Mucosa of stomach (tissue), 1 donor: ENCODE measurements at regions not wholly inside any gene's neighbourhood (a gene's known extent, or its start where the extent isn't known, plus 50 kb on each side); places are given as distances from the start of the nearest gene placed in this dataset.

Experiments used
- H3K27me3 ChIP-seq: one replicate; pipeline ENCODE4 v1.7.0; 2013; ENCODE audit warnings: mild to moderate bottlenecking, low read length; ENCODE audit not compliant: control insufficient read depth, insufficient read depth
- H3K36me3 ChIP-seq: one replicate; pipeline ENCODE4 v1.7.0; 2013; ENCODE audit warnings: low read length; ENCODE audit not compliant: control insufficient read depth, insufficient read depth
- H3K4me1 ChIP-seq: one replicate; pipeline ENCODE4 v1.7.0; 2013; ENCODE audit warnings: mild to moderate bottlenecking, low read length; ENCODE audit not compliant: control insufficient read depth, insufficient read depth
- H3K4me3 ChIP-seq: one replicate; pipeline ENCODE4 v1.7.0; 2013; ENCODE audit warnings: low read length
- H3K9ac ChIP-seq: one replicate; pipeline ENCODE4 v1.7.0; 2013; ENCODE audit warnings: mild to moderate bottlenecking, low read length, moderate library complexity
- H3K9me3 ChIP-seq: one replicate; pipeline ENCODE4 v1.7.0; 2013; ENCODE audit warnings: mild to moderate bottlenecking, low read length, moderate library complexity; ENCODE audit not compliant: control insufficient read depth
- donor health status: Pancreatic carcinoma.

GRCh38 chr1:229037806-229038405, 233.0 kb upstream of the RAB4A start:
- Histone ChIP-seq H3K9ac (no peak overlapping the region), H3K4me3 (no peak overlapping the region), H3K9me3 (no peaks in the 10 kb centered on the region), H3K36me3 (no peaks in the 10 kb centered on the region), H3K4me1 (peaks cover 3% of the 10 kb centered on the region), H3K27me3 (no peaks in the 10 kb centered on the region)

GRCh38 chr1:229040630-229041358, 230.1 kb upstream of the RAB4A start:
- no peak overlapping the region for H3K9ac ChIP-seq
- H3K4me3 ChIP-seq, result no peak overlapping the region
- no peaks in the 10 kb centered on the region for H3K9me3 ChIP-seq
- H3K36me3 ChIP-seq, result no peaks in the 10 kb centered on the region
- no peaks in the 10 kb centered on the region for H3K4me1 ChIP-seq
- H3K27me3 ChIP-seq, result no peaks in the 10 kb centered on the region

GRCh38 chr1:229041946-229042345, 229.0 kb upstream of the RAB4A start:
- no peaks in the 10 kb centered on the region for H3K9me3 ChIP-seq
- H3K36me3 ChIP-seq, result no peaks in the 10 kb centered on the region
- H3K9ac ChIP-seq, result no peak overlapping the region
- no peaks in the 10 kb centered on the region for H3K4me1 ChIP-seq
- no peak overlapping the region for H3K4me3 ChIP-seq
- H3K27me3 ChIP-seq, result no peaks in the 10 kb centered on the region

GRCh38 chr1:229042482-229042881, 228.4 kb upstream of the RAB4A start:
- no peak overlapping the region for H3K4me3 ChIP-seq
- no peaks in the 10 kb centered on the region for H3K27me3 ChIP-seq
- no peaks in the 10 kb centered on the region for H3K36me3 ChIP-seq
- H3K9ac ChIP-seq, result no peak overlapping the region
- no peaks in the 10 kb centered on the region for H3K4me1 ChIP-seq
- H3K9me3 ChIP-seq, result no peaks in the 10 kb centered on the region

- no peaks in the 10 kb centered on the region for H3K9me3 ChIP-seq
These were observed 227.8 kb upstream of the RAB4A start for GRCh38 chr1:229043115-229043514.

GRCh38 chr1:229046251-229046853, 224.6 kb upstream of the RAB4A start:
- H3K4me1 ChIP-seq, result no peaks in the 10 kb centered on the region

More at GRCh38 chr1:229043115-229043514, 227.8 kb upstream of the RAB4A start:
- H3K9ac ChIP-seq, result no peak overlapping the region
- H3K4me1 ChIP-seq, result no peaks in the 10 kb centered on the region
- no peaks in the 10 kb centered on the region for H3K27me3 ChIP-seq
- no peak overlapping the region for H3K4me3 ChIP-seq
- no peaks in the 10 kb centered on the region for H3K36me3 ChIP-seq

GRCh38 chr1:229047161-229047839, 223.6 kb upstream of the RAB4A start:
- Histone ChIP-seq H3K4me1 (no peaks in the 10 kb centered on the region), H3K4me3 (no peak overlapping the region), H3K36me3 (no peaks in the 10 kb centered on the region), H3K27me3 (no peaks in the 10 kb centered on the region), H3K9me3 (no peaks in the 10 kb centered on the region), H3K9ac (no peak overlapping the region)

More at GRCh38 chr1:229046251-229046853, 224.6 kb upstream of the RAB4A start:
- no peaks in the 10 kb centered on the region for H3K36me3 ChIP-seq
- H3K9me3 ChIP-seq, result no peaks in the 10 kb centered on the region
- no peak overlapping the region for H3K9ac ChIP-seq
- no peak overlapping the region for H3K4me3 ChIP-seq
- H3K27me3 ChIP-seq, result no peaks in the 10 kb centered on the region

GRCh38 chr1:229047840-229048620, 222.9 kb upstream of the RAB4A start:
- H3K9ac ChIP-seq, result no peak overlapping the region

GRCh38 chr1:229048896-229049295, 222.0 kb upstream of the RAB4A start:
- H3K36me3 ChIP-seq, result no peaks in the 10 kb centered on the region
- H3K4me1 ChIP-seq, result no peaks in the 10 kb centered on the region
- H3K9me3 ChIP-seq, result no peaks in the 10 kb centered on the region
- no peak overlapping the region for H3K9ac ChIP-seq
- H3K4me3 ChIP-seq, result no peak overlapping the region
- no peaks in the 10 kb centered on the region for H3K27me3 ChIP-seq

More at GRCh38 chr1:229047840-229048620, 222.9 kb upstream of the RAB4A start:
- Histone ChIP-seq H3K4me3 (no peak overlapping the region), H3K27me3 (no peaks in the 10 kb centered on the region), H3K9me3 (no peaks in the 10 kb centered on the region), H3K4me1 (no peaks in the 10 kb centered on the region), H3K36me3 (no peaks in the 10 kb centered on the region)

- no peak overlapping the region for H3K4me3 ChIP-seq
- no peaks in the 10 kb centered on the region for H3K9me3 ChIP-seq
- peaks cover 17% of the 10 kb centered on the region for H3K4me1 ChIP-seq
- H3K27me3 ChIP-seq, result no peaks in the 10 kb centered on the region
- no peak overlapping the region for H3K9ac ChIP-seq
- no peaks in the 10 kb centered on the region for H3K36me3 ChIP-seq
These were observed 214.9 kb upstream of the RAB4A start for GRCh38 chr1:229056046-229056445.

GRCh38 chr1:229058111-229058561, 212.8 kb upstream of the RAB4A start:
- no peaks in the 10 kb centered on the region for H3K36me3 ChIP-seq
- H3K9me3 ChIP-seq, result no peaks in the 10 kb centered on the region
- H3K4me1 ChIP-seq, result peaks cover 17% of the 10 kb centered on the region
- H3K27me3 ChIP-seq, result no peaks in the 10 kb centered on the region
- H3K9ac ChIP-seq, result no peak overlapping the region
- no peak overlapping the region for H3K4me3 ChIP-seq
